CD4-positive, alpha-beta T cell (primary cell): ENCODE measurements at regions not wholly inside any gene's neighbourhood (a gene's known extent, or its start where the extent isn't known, plus 50 kb on each side); places are given as distances from the start of the nearest gene placed in this dataset.

Experiments used
- ATAC-seq: fragments of 200-7000 bp; cut with Tn5 transposase; one replicate; pipeline ENCODE4 v1.10.0; 2022; ENCODE audit warnings: mild to moderate bottlenecking; ENCODE audit not compliant: poor library complexity
- CTCF ChIA-PET: fragments of 350-600 bp; sonication (Branson Sonifier 250); formaldehyde crosslinking; loops from one replicate; lab custom pipeline; 2021; ENCODE audit warnings: antibody characterized with exemption, inconsistent platforms; lab: Charles Lee
- POLR2A ChIA-PET: fragments of 350-600 bp; sonication (Branson Sonifier 250); formaldehyde crosslinking; loops from one replicate; lab custom pipeline; 2021; ENCODE audit warnings: antibody characterized with exemption, inconsistent platforms; lab: Charles Lee
- DNase-seq, 14 experiments: peaks; one replicate each; pipeline ENCODE4 v3.0.0-alpha.2; 2013 to 2020; ENCODE audit warnings: mixed read lengths in 2 of 14
- H3K27ac ChIP-seq, 2 donors: one replicate each; pipeline versions ENCODE4 v1.5.1 to v1.7.0; 2013; ENCODE audit warnings: low read length in 2 of 2, low read depth in 1 of 2, mild to moderate bottlenecking in 1 of 2
- H3K27me3 ChIP-seq, 2 experiments: 1 replicate in 1 of 2; 2 replicates in 1 of 2; pipeline versions ENCODE4 v1.6.1 to v1.7.0; 2013; ENCODE audit warnings: low read length in 2 of 2, control low read depth in 1 of 2, mild to moderate bottlenecking in 1 of 2, moderate library complexity in 1 of 2; ENCODE audit not compliant: insufficient read depth in 2 of 2, control insufficient read depth in 1 of 2
- H3K36me3 ChIP-seq: one replicate; pipeline ENCODE4 v1.6.1; 2013; ENCODE audit warnings: low read length, control low read depth; ENCODE audit not compliant: insufficient read depth
- H3K4me1 ChIP-seq: one replicate; pipeline ENCODE4 v1.6.1; 2013; ENCODE audit warnings: low read length, control low read depth; ENCODE audit not compliant: insufficient read depth
- H3K4me3 ChIP-seq: one replicate; pipeline ENCODE4 v1.5.1; 2013; ENCODE audit warnings: mild to moderate bottlenecking, low read length, moderate library complexity
- H3K9me3 ChIP-seq, 2 experiments: 1 replicate in 1 of 2; 2 replicates in 1 of 2; pipeline versions ENCODE4 v1.6.1 to v1.7.0; 2013; ENCODE audit warnings: low read length in 2 of 2, mild to moderate bottlenecking in 2 of 2, control low read depth in 1 of 2, moderate library complexity in 1 of 2; ENCODE audit not compliant: control insufficient read depth in 1 of 2, insufficient read depth in 1 of 2
- H3K27ac Mint-ChIP-seq: one replicate; pipeline ENCODE4 v1.8.0; 2020; ENCODE audit warnings: mixed read lengths
- H3K27me3 Mint-ChIP-seq: one replicate; pipeline ENCODE4 v1.8.0; 2021; ENCODE audit warnings: mixed read lengths
- H3K36me3 Mint-ChIP-seq: one replicate; pipeline ENCODE4 v1.8.0; 2021; ENCODE audit warnings: low read depth, mixed read lengths
- H3K4me1 Mint-ChIP-seq: one replicate; pipeline ENCODE4 v1.8.0; 2021; ENCODE audit warnings: low read depth, mixed read lengths
- H3K4me3 Mint-ChIP-seq: one replicate; pipeline ENCODE4 v1.8.0; 2020; ENCODE audit warnings: mild to moderate bottlenecking, mixed read lengths
- H3K9me3 Mint-ChIP-seq: one replicate; pipeline ENCODE4 v1.8.0; 2020; ENCODE audit warnings: mixed read lengths
- CTCF ChIP-seq: fragments of 200-600 bp; IDR thresholded peaks from one replicate; pipeline ENCODE4 v1.8.0; 2022; ENCODE audit warnings: antibody characterized with exemption, mild to moderate bottlenecking
- intact Hi-C, 2 experiments: fragments of 100-400 bp; cut with DNase I in 1 of 2; cut with micrococcal nuclease in 1 of 2; formaldehyde crosslinking; loops; one replicate each; pipeline versions ENCODE4 v1.15.1 to v1.9.0; 2023 to 2025; cut with DNase I, micrococcal nuclease

GRCh38 chr5:12073426-12073825 lies 169.2 kb upstream of the CTNND2 start:
- Mint-ChIP-seq H3K27ac (no peak overlapping the region), H3K4me1 (no peaks in the 10 kb centered on the region), H3K4me3 (no peak overlapping the region), H3K27me3 (no peaks in the 10 kb centered on the region), H3K9me3 (peaks cover 8% of the 10 kb centered on the region), H3K36me3 (no peaks in the 10 kb centered on the region)
- intact Hi-C loops, result no loop called here
- Histone ChIP-seq H3K4me3 (no peak overlapping the region), H3K27ac (no peak overlapping the region), H3K4me1 (no peaks in the 10 kb centered on the region), H3K9me3 (peaks cover 0 to 5% of the 10 kb centered on the region in 2 experiments), H3K27me3 (no peaks in the 10 kb centered on the region), H3K36me3 (no peaks in the 10 kb centered on the region)
- DNase-seq (no peak), ATAC-seq (no peak)
- TF ChIP-seq CTCF, result no peak
- ChIA-PET POLR2A (no interaction called here), CTCF (no interaction called here)

GRCh38 chr5:12072441-12072840 lies 168.2 kb upstream of the CTNND2 start:
- intact Hi-C loops, result no loop called here
- Mint-ChIP-seq H3K4me1 (no peaks in the 10 kb centered on the region), H3K4me3 (no peak overlapping the region), H3K9me3 (peaks cover 8% of the 10 kb centered on the region), H3K27me3 (no peaks in the 10 kb centered on the region), H3K27ac (no peak overlapping the region), H3K36me3 (no peaks in the 10 kb centered on the region)
- TF ChIP-seq CTCF, result no peak
- Histone ChIP-seq H3K36me3 (no peaks in the 10 kb centered on the region), H3K27ac (no peak overlapping the region), H3K27me3 (no peaks in the 10 kb centered on the region), H3K9me3 (peaks cover 0 to 5% of the 10 kb centered on the region in 2 experiments), H3K4me1 (no peaks in the 10 kb centered on the region), H3K4me3 (no peak overlapping the region)
- ATAC-seq, result no peak
- no peak for DNase-seq
- ChIA-PET CTCF (no interaction called here), POLR2A (no interaction called here)

- Mint-ChIP-seq H3K4me3 (no peak overlapping the region), H3K27ac (no peak overlapping the region), H3K36me3 (no peaks in the 10 kb centered on the region), H3K4me1 (no peaks in the 10 kb centered on the region), H3K9me3 (peaks cover 8% of the 10 kb centered on the region), H3K27me3 (no peaks in the 10 kb centered on the region)
- intact Hi-C loops, result no loop called here
- ChIA-PET CTCF (no interaction called here), POLR2A (no interaction called here)
- Histone ChIP-seq H3K36me3 (no peaks in the 10 kb centered on the region), H3K4me1 (no peaks in the 10 kb centered on the region), H3K27ac (no peak overlapping the region), H3K27me3 (no peaks in the 10 kb centered on the region), H3K4me3 (no peak overlapping the region), H3K9me3 (peaks cover 0 to 5% of the 10 kb centered on the region in 2 experiments)
- DNase-seq (no peak), ATAC-seq (no peak)
- no peak for TF ChIP-seq CTCF
Measured at GRCh38 chr5:12071455-12071854, 167.2 kb upstream of the CTNND2 start.
